ENCODE measurements at regions not wholly inside any gene's neighbourhood (a gene's known extent, or its start where the extent isn't known, plus 50 kb on each side); places are given as distances from the start of the nearest gene placed in this dataset.

DNA sequence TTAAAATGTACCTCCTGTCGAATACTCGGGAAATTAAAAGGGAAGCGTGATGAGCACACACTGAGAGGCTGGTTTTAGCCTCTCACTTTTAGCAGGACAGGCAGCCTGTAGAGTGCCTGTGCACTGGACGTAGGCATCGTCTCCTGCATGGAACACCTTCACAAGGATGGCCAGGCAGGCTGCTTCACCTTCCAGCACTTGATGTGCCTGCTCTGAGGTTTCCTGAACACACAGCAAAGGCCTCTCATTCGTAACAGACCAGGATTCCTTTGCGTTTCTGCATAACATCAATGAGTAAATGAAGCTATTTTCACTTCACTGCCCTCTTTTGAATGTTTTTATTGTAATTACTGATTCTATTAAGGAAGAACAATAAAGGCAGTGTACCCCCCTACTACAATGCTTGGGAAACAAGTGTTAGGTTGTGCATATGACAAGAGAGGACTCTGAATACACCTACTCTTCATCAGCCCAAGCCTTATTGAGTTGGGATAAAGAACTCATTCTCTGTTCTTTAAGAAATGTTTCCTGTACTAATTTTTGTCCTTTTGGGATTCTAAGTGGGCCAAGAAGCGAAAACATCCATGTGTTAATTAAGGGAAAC is 1077.6 kb upstream of the FOXG1 start:
- TF ChIP-seq, protein P1, sequence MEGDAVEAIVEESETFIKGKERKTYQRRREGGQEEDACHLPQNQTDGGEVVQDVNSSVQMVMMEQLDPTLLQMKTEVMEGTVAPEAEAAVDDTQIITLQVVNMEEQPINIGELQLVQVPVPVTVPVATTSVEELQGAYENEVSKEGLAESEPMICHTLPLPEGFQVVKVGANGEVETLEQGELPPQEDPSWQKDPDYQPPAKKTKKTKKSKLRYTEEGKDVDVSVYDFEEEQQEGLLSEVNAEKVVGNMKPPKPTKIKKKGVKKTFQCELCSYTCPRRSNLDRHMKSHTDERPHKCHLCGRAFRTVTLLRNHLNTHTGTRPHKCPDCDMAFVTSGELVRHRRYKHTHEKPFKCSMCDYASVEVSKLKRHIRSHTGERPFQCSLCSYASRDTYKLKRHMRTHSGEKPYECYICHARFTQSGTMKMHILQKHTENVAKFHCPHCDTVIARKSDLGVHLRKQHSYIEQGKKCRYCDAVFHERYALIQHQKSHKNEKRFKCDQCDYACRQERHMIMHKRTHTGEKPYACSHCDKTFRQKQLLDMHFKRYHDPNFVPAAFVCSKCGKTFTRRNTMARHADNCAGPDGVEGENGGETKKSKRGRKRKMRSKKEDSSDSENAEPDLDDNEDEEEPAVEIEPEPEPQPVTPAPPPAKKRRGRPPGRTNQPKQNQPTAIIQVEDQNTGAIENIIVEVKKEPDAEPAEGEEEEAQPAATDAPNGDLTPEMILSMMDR (IDR thresholded peaks at IDR 0.05; ENCODE audit: insufficient read depth, low read depth, low read length) = no peak
- no peak for TF ChIP-seq EZH2 (IDR thresholded peaks at IDR 0.05; ENCODE audit: insufficient read depth, low read length)
